ENCODE measurements at regions not wholly inside any gene's neighbourhood (a gene's known extent, or its start where the extent isn't known, plus 50 kb on each side); places are given as distances from the start of the nearest gene placed in this dataset.
"Not testable (repeated sequence)": the region's sequence is repeated elsewhere in the genome, so short reads cannot be mapped to it uniquely, and the experiment has no call there.

GRCh38 chr1:184820956-184821355 lies 66.3 kb upstream of the EDEM3 start:
- Histone ChIP-seq H3K4me3 (no peak overlapping the region), H3K4me1 (peaks cover 0 to 33% (median 10%) of the 10 kb centered on the region in 6 donors), H3K9me3 (no peaks in the 10 kb centered on the region), H3K27me3 (replicated peaks in 1 of 7) (no peaks in the 10 kb centered on the region), H3K36me3 (peaks cover 0 to 61% (median 11%) of the 10 kb centered on the region in 6 donors), H3K27ac (no peak overlapping the region)
- no peak for DNase-seq
- no peak for TF ChIP-seq POLR2A (IDR thresholded peaks at IDR 0.05)
- TF ChIP-seq POLR2AphosphoS5 (IDR thresholded peaks at IDR 0.05) = no peak
- TF ChIP-seq CTCF (IDR thresholded peaks at IDR 0.05 in 8 of 11, conservative IDR thresholded peaks at IDR 0.05 in 3 of 11) = no peak
- 70 to 91% (median 88%) methylated on average over 5 of the region's 5 CpGs for WGBS, 5 donors
- intact Hi-C loops (cut with DNase I; ENCODE audit: low total_unique reads) = no loop called here

GRCh38 chr1:184820218-184820750 lies 65.6 kb upstream of the EDEM3 start:
- TF ChIP-seq POLR2AphosphoS5 (IDR thresholded peaks at IDR 0.05) (no peak), POLR2A (IDR thresholded peaks at IDR 0.05) (no peak), CTCF (IDR thresholded peaks at IDR 0.05 in 8 of 11, conservative IDR thresholded peaks at IDR 0.05 in 3 of 11) (no peak)
- Histone ChIP-seq H3K27me3 (replicated peaks in 1 of 7) (no peaks in the 10 kb centered on the region), H3K4me1 (peaks cover 0 to 26% (median 9%) of the 10 kb centered on the region in 6 donors), H3K27ac (no peak overlapping the region), H3K36me3 (peaks cover 0 to 61% (median 11%) of the 10 kb centered on the region in 6 donors), H3K9me3 (no peaks in the 10 kb centered on the region), H3K4me3 (no peak overlapping the region)
- intact Hi-C loops (cut with DNase I; ENCODE audit: low total_unique reads) = no loop called here
- DNase-seq = no peak
- WGBS, 5 donors = 49 to 75% (median 69%) methylated on average over 7 of the region's 7 CpGs

GRCh38 chr1:184818646-184819045 lies 64.0 kb upstream of the EDEM3 start:
- TF ChIP-seq CTCF (IDR thresholded peaks at IDR 0.05 in 8 of 11, conservative IDR thresholded peaks at IDR 0.05 in 3 of 11) (no peak), POLR2A (IDR thresholded peaks at IDR 0.05) (no peak), POLR2AphosphoS5 (IDR thresholded peaks at IDR 0.05) (no peak)
- Histone ChIP-seq H3K9me3 (peaks cover 0 to 1% (median 0%) of the 10 kb centered on the region in 8 donors), H3K27me3 (replicated peaks in 1 of 7) (no peaks in the 10 kb centered on the region), H3K4me3 (no peak overlapping the region), H3K4me1 (peaks cover 0 to 10% (median 3%) of the 10 kb centered on the region in 6 donors), H3K27ac (no peak overlapping the region), H3K36me3 (peaks cover 0 to 63% (median 11%) of the 10 kb centered on the region in 6 donors)
- intact Hi-C loops (cut with DNase I; ENCODE audit: low total_unique reads) = no loop called here
- 96 to 99% (median 98%) methylated on average over 7 of the region's 7 CpGs for WGBS, 5 donors
- DNase-seq = no peak

- H3K4me1 ChIP-seq; DNase-seq; H3K27me3 ChIP-seq (replicated peaks in 1 of 7); H3K9me3 ChIP-seq; H3K27ac ChIP-seq; intact Hi-C loops (cut with DNase I; ENCODE audit: low total_unique reads); H3K4me3 ChIP-seq: not testable (repeated sequence)
- WGBS, 5 donors = 48 to 93% (median 75%) methylated on average over 2 of the region's 2 CpGs
- H3K36me3 ChIP-seq = peaks cover 0 to 57% (median 1%) of the 10 kb centered on the region in 6 donors
Measured at GRCh38 chr1:184817003-184817402, 62.3 kb upstream of the EDEM3 start.

Measured in spleen (tissue), 11 donors.